Gastroesophageal sphincter (tissue), 4 donors: ENCODE measurements at regions not wholly inside any gene's neighbourhood (a gene's known extent, or its start where the extent isn't known, plus 50 kb on each side); places are given as distances from the start of the nearest gene placed in this dataset.

Experiments used
- ATAC-seq: fragments of 150-250 bp; one replicate; pipeline ENCODE4 v1.9.1; 2016; ENCODE audit warnings: mild to moderate bottlenecking, moderate library complexity
- H3K27ac ChIP-seq, 4 donors: fragments of 200-600 bp; sonication (generic) in 3 of 4; 1 replicate in 3 of 4; 2 replicates in 1 of 4; pipeline ENCODE4 v1.5.1; 2016 to 2019
- H3K27me3 ChIP-seq: fragments of 200-600 bp; sonication (generic); one replicate; pipeline ENCODE4 v1.5.1; 2019
- H3K36me3 ChIP-seq, 2 donors: fragments of 200-600 bp; sonication (generic); one replicate each; pipeline ENCODE4 v1.5.1; 2019; ENCODE audit warnings: control low read depth in 1 of 2
- H3K4me1 ChIP-seq, 3 donors: fragments of 200-600 bp; sonication (generic); 1 replicate in 2 of 3; 2 replicates in 1 of 3; pipeline ENCODE4 v1.5.1; 2016 to 2019; ENCODE audit warnings: control low read depth in 2 of 3
- H3K4me3 ChIP-seq, 2 donors: fragments of 200-600 bp; sonication (generic); one replicate each; pipeline ENCODE4 v1.5.1; 2019; ENCODE audit warnings: mild to moderate bottlenecking in 1 of 2, moderate library complexity in 1 of 2
- H3K9me3 ChIP-seq, 3 donors: fragments of 200-600 bp; sonication (generic); one replicate each; pipeline ENCODE4 v1.5.1; 2017 to 2019; ENCODE audit warnings: control low read depth in 2 of 3
- CTCF ChIP-seq, 4 experiments: fragments of 200-600 bp in 2 of 4; fragments of 450-650 bp in 2 of 4; sonication (generic) in 1 of 4; IDR thresholded peaks; one replicate each; pipeline ENCODE4 v1.5.1; 2017 to 2019; ENCODE audit warnings: antibody characterized with exemption in 4 of 4, mild to moderate bottlenecking in 2 of 4, moderate library complexity in 2 of 4
- EP300 ChIP-seq: sonication (generic); formaldehyde crosslinking; IDR thresholded peaks from one replicate; pipeline ENCODE4 v1.6.1; 2017; ENCODE audit warnings: antibody characterized with exemption, mild to moderate bottlenecking
- POLR2A ChIP-seq, 2 donors: fragments of 450-650 bp; IDR thresholded peaks; one replicate each; pipeline ENCODE4 v1.6.1; 2017; ENCODE audit warnings: antibody characterized with exemption in 2 of 2, mild to moderate bottlenecking in 2 of 2, moderate library complexity in 1 of 2
- POLR2AphosphoS5 ChIP-seq: sonication (generic); formaldehyde crosslinking; IDR thresholded peaks from one replicate; pipeline ENCODE4 v1.6.1; 2017; ENCODE audit warnings: antibody characterized with exemption
- WGBS, 2 donors: methylation state at CpG; one replicate each; pipeline ENCODE4 v1.1.5; 2018; ENCODE audit warnings: low coverage in 1 of 2; 5-methylcytosine and 5-hydroxymethylcytosine counted together

GRCh38 chr2:220899492-220899891 is 672.6 kb downstream of the EPHA4 start:
- H3K4me3 ChIP-seq: no peak overlapping the region
- TF ChIP-seq POLR2A (IDR thresholded peaks at IDR 0.05) (no peak), POLR2AphosphoS5 (no peak), CTCF (IDR thresholded peaks at IDR 0.05) (no peak), EP300 (no peak)
- H3K27me3 ChIP-seq: no peaks in the 10 kb centered on the region
- no peaks in the 10 kb centered on the region for H3K36me3 ChIP-seq
- H3K4me1 ChIP-seq: no peaks in the 10 kb centered on the region
- no peak overlapping the region for H3K27ac ChIP-seq
- ATAC-seq: no peak
- H3K9me3 ChIP-seq: no peaks in the 10 kb centered on the region
- WGBS, 2 donors: 100% methylated on average over 1 of the region's 1 CpG; no CpG with 5 or more reads in 1 of the 2 donors

- no peak overlapping the region for H3K4me3 ChIP-seq
- H3K4me1 ChIP-seq: no peaks in the 10 kb centered on the region
- no peak overlapping the region for H3K27ac ChIP-seq
- H3K9me3 ChIP-seq: no peaks in the 10 kb centered on the region
- H3K36me3 ChIP-seq: no peaks in the 10 kb centered on the region
- ATAC-seq: no peak
- TF ChIP-seq POLR2AphosphoS5 (no peak), EP300 (no peak), POLR2A (IDR thresholded peaks at IDR 0.05) (no peak), CTCF (IDR thresholded peaks at IDR 0.05) (no peak)
- H3K27me3 ChIP-seq: no peaks in the 10 kb centered on the region
- WGBS, 2 donors: 92 to 100% methylated on average over 2 of the region's 2 CpGs
These were observed 668.1 kb downstream of the EPHA4 start for GRCh38 chr2:220904015-220904414.

- Histone ChIP-seq H3K9me3 (no peaks in the 10 kb centered on the region), H3K4me3 (no peak overlapping the region), H3K27ac (no peak overlapping the region), H3K36me3 (no peaks in the 10 kb centered on the region), H3K4me1 (no peaks in the 10 kb centered on the region), H3K27me3 (no peaks in the 10 kb centered on the region)
- ATAC-seq: no peak
- no peak for TF ChIP-seq POLR2AphosphoS5
- no peak for TF ChIP-seq EP300
- TF ChIP-seq CTCF (IDR thresholded peaks at IDR 0.05): no peak
- TF ChIP-seq POLR2A (IDR thresholded peaks at IDR 0.05): no peak
These were observed 658.7 kb downstream of the EPHA4 start for GRCh38 chr2:220913384-220913783.

- H3K27me3 ChIP-seq: no peaks in the 10 kb centered on the region
- TF ChIP-seq EP300 (no peak), POLR2A (IDR thresholded peaks at IDR 0.05) (no peak), CTCF (IDR thresholded peaks at IDR 0.05) (no peak), POLR2AphosphoS5 (no peak)
- H3K9me3 ChIP-seq: no peaks in the 10 kb centered on the region
- H3K4me1 ChIP-seq: no peaks in the 10 kb centered on the region
- 52 to 64% methylated on average over 1 to 2 of the region's 2 CpGs for whole genome bisulfite sequencing, 2 donors
- no peak for ATAC-seq
- H3K27ac ChIP-seq: no peak overlapping the region
- H3K36me3 ChIP-seq: no peaks in the 10 kb centered on the region
- no peak overlapping the region for H3K4me3 ChIP-seq
These were observed 656.9 kb downstream of the EPHA4 start for GRCh38 chr2:220915092-220915623.

- TF ChIP-seq POLR2AphosphoS5 (no peak), POLR2A (IDR thresholded peaks at IDR 0.05) (no peak), CTCF (IDR thresholded peaks at IDR 0.05) (no peak), EP300 (no peak)
- Histone ChIP-seq H3K4me1 (no peaks in the 10 kb centered on the region), H3K27me3 (no peaks in the 10 kb centered on the region), H3K36me3 (no peaks in the 10 kb centered on the region), H3K4me3 (no peak overlapping the region), H3K27ac (no peak overlapping the region), H3K9me3 (no peaks in the 10 kb centered on the region)
- ATAC-seq: no peak
- 95 to 100% methylated on average over 1 to 4 of the region's 4 CpGs for WGBS, 2 donors
These were observed 655.2 kb downstream of the EPHA4 start for GRCh38 chr2:220916931-220917330.
